A549 (cell line): ENCODE measurements at regions not wholly inside any gene's neighbourhood (a gene's known extent, or its start where the extent isn't known, plus 50 kb on each side); places are given as distances from the start of the nearest gene placed in this dataset.

Source experiments
- CBX2 ChIP-seq: fragments of 200-600 bp; sonication (generic); IDR thresholded peaks from 2 replicates; pipeline ENCODE4 v1.6.1; 2016; ENCODE audit warnings: low read depth, mild to moderate bottlenecking, borderline replicate concordance
- CHD2 ChIP-seq: fragments of 150-350 bp; IDR thresholded peaks from 2 replicates; pipeline ENCODE4 v1.6.1; 2014; ENCODE audit warnings: low read length; ENCODE audit not compliant: partially characterized antibody
- CHD4 ChIP-seq: fragments of 200-600 bp; sonication (generic); IDR thresholded peaks from 2 replicates; pipeline ENCODE4 v1.6.1; 2016; ENCODE audit warnings: antibody characterized with exemption, mild to moderate bottlenecking, borderline replicate concordance
- PHF8 ChIP-seq: fragments of 200-600 bp; sonication (generic); IDR thresholded peaks from 2 replicates; pipeline ENCODE4 v1.6.1; 2016; ENCODE audit warnings: low read depth, mild to moderate bottlenecking, antibody characterized with exemption, moderate library complexity, borderline replicate concordance
- TF ChIP-seq, protein P1 (sequence below): fragments of >200 bp; sonication (Bioruptor Twin); formaldehyde crosslinking; IDR thresholded peaks from 3 replicates; pipeline ENCODE4 v1.5.1; 2016
- TF ChIP-seq, protein P2 (sequence below): fragments of 150-350 bp; IDR thresholded peaks from 2 replicates; pipeline ENCODE4 v1.6.1; 2014; ENCODE audit warnings: low read depth, mild to moderate bottlenecking, low read length
- TF ChIP-seq, protein P3 (sequence below): IDR thresholded peaks from 2 replicates; pipeline ENCODE4 v1.6.1; 2012

DNA sequence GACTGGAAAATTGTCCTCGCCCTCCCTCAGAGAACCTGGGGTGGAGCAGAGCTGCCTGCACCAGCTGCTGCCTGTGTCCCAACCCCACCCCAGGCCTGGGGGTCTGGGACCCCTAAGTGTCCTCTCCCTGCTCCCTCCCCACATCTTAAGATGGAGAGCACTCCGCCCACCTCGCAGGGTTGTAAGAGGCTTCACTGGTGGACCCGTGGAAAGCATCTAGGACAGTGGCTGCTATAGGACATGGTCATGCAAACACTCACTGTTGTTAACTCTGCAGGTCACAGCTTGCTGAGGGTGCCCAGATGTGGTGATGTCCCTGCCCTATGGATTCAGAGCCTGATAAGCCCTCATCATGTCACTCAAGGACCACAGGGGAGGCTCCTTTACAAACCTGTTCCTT lies 62.0 kb upstream of the ARNT2 start:
- TF ChIP-seq, protein P1, sequence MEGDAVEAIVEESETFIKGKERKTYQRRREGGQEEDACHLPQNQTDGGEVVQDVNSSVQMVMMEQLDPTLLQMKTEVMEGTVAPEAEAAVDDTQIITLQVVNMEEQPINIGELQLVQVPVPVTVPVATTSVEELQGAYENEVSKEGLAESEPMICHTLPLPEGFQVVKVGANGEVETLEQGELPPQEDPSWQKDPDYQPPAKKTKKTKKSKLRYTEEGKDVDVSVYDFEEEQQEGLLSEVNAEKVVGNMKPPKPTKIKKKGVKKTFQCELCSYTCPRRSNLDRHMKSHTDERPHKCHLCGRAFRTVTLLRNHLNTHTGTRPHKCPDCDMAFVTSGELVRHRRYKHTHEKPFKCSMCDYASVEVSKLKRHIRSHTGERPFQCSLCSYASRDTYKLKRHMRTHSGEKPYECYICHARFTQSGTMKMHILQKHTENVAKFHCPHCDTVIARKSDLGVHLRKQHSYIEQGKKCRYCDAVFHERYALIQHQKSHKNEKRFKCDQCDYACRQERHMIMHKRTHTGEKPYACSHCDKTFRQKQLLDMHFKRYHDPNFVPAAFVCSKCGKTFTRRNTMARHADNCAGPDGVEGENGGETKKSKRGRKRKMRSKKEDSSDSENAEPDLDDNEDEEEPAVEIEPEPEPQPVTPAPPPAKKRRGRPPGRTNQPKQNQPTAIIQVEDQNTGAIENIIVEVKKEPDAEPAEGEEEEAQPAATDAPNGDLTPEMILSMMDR = no peak
- TF ChIP-seq, protein P2, sequence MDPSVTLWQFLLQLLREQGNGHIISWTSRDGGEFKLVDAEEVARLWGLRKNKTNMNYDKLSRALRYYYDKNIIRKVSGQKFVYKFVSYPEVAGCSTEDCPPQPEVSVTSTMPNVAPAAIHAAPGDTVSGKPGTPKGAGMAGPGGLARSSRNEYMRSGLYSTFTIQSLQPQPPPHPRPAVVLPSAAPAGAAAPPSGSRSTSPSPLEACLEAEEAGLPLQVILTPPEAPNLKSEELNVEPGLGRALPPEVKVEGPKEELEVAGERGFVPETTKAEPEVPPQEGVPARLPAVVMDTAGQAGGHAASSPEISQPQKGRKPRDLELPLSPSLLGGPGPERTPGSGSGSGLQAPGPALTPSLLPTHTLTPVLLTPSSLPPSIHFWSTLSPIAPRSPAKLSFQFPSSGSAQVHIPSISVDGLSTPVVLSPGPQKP = no peak
- TF ChIP-seq CBX2 = no peak
- TF ChIP-seq, protein P3, sequence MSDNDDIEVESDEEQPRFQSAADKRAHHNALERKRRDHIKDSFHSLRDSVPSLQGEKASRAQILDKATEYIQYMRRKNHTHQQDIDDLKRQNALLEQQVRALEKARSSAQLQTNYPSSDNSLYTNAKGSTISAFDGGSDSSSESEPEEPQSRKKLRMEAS = no peak
- no peak for TF ChIP-seq PHF8
- TF ChIP-seq CHD2 = no peak
- TF ChIP-seq CHD4 = no peak
